ENCODE measurements at regions not wholly inside any gene's neighbourhood (a gene's known extent, or its start where the extent isn't known, plus 50 kb on each side); places are given as distances from the start of the nearest gene placed in this dataset.

DNA sequence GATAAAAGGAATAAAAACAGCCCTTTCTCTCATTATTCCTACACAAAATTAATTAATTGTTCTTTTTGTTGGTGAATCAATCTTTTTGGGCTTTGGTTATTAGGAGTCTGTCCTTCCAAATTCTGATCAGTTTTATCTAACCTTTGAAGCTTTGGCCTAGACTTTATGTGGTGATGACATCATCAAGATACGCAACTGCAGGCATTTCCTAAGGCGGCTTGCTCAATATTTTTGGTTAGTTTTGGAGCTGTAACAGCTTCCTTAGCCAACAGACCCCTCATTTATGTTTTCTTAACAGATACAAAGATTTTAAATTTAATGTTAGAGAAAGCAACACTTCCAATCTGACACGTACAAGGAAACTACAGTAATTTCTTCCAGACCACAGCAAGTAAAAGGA is 87.8 kb upstream of the PDE3A start:
- TF ChIP-seq, protein P1, sequence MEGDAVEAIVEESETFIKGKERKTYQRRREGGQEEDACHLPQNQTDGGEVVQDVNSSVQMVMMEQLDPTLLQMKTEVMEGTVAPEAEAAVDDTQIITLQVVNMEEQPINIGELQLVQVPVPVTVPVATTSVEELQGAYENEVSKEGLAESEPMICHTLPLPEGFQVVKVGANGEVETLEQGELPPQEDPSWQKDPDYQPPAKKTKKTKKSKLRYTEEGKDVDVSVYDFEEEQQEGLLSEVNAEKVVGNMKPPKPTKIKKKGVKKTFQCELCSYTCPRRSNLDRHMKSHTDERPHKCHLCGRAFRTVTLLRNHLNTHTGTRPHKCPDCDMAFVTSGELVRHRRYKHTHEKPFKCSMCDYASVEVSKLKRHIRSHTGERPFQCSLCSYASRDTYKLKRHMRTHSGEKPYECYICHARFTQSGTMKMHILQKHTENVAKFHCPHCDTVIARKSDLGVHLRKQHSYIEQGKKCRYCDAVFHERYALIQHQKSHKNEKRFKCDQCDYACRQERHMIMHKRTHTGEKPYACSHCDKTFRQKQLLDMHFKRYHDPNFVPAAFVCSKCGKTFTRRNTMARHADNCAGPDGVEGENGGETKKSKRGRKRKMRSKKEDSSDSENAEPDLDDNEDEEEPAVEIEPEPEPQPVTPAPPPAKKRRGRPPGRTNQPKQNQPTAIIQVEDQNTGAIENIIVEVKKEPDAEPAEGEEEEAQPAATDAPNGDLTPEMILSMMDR (conservative IDR thresholded peaks at IDR 0.05 in 1 of 2, IDR thresholded peaks at IDR 0.05 in 1 of 2; ENCODE audit: low read depth in 1 of 2, low read length in 2 of 2), result no peak
- no peak for TF ChIP-seq EZH2 (IDR thresholded peaks at IDR 0.05; ENCODE audit: low read length, missing control alignments)

Data from fibroblast of lung (primary cell).